Neural progenitor cell (in vitro differentiated cells): ENCODE measurements at regions not wholly inside any gene's neighbourhood (a gene's known extent, or its start where the extent isn't known, plus 50 kb on each side); places are given as distances from the start of the nearest gene placed in this dataset.

Experiments used
- CTCF ChIP-seq: fragments of 200-600 bp; sonication (generic); IDR thresholded peaks from 2 replicates; pipeline ENCODE4 v1.5.1; 2017; ENCODE audit warnings: antibody characterized with exemption, mild to moderate bottlenecking
- EZH2 ChIP-seq: fragments of 200-600 bp; sonication (generic); IDR thresholded peaks from 2 replicates; pipeline ENCODE4 v1.6.1; 2017; ENCODE audit warnings: antibody characterized with exemption, mild to moderate bottlenecking, moderate library complexity

- TF ChIP-seq CTCF, result no peak
- TF ChIP-seq EZH2, result no peak
These were observed 52.9 kb upstream of the AMOTL1 start for GRCh38 chr11:94715225-94715624.
